HG03354 (cell line): ENCODE measurements at regions not wholly inside any gene's neighbourhood (a gene's known extent, or its start where the extent isn't known, plus 50 kb on each side); places are given as distances from the start of the nearest gene placed in this dataset.
"Not testable (repeated sequence)": the region's sequence is repeated elsewhere in the genome, so short reads cannot be mapped to it uniquely, and the experiment has no call there.

Source experiments
- ATAC-seq: cut with Tn5 transposase; IDR thresholded peaks from one replicate; pipeline ENCODE4 v1.9.1; 2021; ENCODE audit warnings: mild to moderate bottlenecking; ENCODE audit not compliant: unreplicated experiment, poor library complexity, severe bottlenecking

DNA sequence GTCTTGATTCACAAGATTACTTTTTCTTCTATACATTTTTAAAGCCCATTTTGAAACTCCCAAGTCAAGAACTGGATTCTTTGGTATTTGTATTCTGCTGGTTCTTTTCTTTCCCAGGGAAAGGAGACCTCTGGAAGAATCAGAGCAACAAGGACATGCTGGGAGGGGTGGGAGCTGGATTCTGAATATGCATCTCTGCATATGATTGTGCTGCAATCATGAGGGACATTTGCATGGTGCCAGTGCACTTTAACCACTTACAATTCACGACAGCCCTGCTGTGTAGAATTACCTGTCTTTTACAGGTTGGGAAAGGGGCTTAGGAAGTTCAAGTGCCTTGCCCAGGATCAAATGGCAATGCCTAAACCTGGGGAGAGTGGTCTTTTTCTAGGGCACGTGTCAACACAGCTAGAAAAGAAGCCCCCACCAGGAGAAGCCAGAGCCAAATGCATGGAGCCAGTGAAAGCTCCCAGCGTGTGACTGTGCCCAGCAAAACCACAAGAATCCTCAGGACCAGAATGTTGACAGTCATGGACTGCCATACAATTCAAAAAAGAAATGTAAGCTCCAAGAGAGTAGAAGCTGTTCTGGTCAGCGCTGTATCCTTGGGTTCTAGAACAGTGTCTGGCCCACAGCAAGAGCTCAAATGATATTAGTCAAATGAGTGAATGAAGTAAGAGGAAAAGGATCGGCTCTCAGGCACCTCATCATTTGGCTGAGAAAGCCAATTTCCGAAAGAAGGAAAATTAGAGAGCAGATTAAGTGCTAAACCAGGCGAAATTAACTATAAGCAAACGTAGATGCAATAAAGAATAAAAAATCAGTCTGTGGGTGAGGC, 84.5 kb upstream of the MEF2A start:
- ATAC-seq: no peak

GRCh38 chr15:99481951-99482230, 83.9 kb upstream of the MEF2A start:
- no peak for ATAC-seq

DNA sequence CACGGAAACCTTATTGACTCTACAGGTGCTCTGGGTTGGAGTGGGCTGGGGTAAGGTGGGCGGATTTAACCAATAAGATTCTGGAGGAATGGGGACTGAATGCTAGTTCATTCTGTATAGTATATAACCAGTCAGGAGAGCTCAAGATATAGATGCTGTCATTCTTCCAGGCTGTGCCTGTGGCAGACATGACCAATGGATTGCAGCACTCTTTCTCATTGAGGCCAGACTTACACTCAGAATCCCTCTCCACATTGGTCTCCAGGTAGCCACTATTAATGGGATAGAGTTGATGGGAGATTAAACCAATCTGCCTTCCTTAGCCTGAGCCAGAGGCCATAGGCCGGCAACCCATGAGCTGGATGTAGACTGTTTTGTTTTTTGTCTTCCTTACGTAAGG, 82.8 kb upstream of the MEF2A start:
- ATAC-seq: no peak

DNA sequence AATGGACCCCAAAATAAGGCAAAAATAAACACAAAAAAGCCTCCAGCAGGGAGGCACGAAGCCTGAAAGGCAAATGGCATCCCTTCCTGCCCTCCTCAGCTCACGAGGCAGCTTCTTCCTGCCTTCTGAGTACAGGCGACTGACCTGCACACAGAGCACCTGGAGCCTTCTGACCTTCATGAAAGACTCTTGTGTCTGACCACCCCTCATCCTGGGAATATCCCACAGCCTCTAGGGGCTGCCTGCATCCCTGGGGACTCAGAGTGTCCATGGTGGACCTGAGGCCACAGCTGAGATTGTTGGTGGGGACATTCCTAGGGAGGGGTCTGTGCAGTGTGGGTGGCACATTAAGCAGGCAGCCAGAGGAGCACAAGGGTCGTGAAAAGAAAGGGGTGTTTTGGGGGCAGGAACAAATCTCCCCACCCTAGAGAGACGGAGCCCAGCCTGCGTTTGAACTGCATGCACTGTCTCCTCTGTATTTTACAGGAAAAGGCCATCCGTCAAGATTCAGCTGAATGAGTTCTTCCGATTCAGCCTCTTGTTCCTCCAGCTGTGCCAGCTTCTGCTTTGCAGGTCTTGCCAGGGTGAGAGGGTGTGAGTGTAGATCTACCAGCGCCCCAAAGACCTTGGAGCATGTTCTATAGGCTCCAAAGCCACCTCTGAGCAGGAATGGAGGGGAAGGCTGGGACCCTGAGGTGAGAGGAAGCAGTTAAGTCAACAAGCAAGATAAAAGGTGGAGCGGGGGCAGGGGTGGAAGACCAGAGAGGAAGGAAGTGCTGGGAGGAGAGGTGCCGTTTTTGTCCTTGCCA, 80.4 kb upstream of the MEF2A start:
- no peak for ATAC-seq

- ATAC-seq: no peak
Measured at GRCh38 chr15:99485992-99486370, 79.8 kb upstream of the MEF2A start.

- no peak for ATAC-seq
Measured at GRCh38 chr15:99486371-99487336, 79.1 kb upstream of the MEF2A start.

GRCh38 chr15:99487337-99487730, 78.5 kb upstream of the MEF2A start:
- no peak for ATAC-seq

DNA sequence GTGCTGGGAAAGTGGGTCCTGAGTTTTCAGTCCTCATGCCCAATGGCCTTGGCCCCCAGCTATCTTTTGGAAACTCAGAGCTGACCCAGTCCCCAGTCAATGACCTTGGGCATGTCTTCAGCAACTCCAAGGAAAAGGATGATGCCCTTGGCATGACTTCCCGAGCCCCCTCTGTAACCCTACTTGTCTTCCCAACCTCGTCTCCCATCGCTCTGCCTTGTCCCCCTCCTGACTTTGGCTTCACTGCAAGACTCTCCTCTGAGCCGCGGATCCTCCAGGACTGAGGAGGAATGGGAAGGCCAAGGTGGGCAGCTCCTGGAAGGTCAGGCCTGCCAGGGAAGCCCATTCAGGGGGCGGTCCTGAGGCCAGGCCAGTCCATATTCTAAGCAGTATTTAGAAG, 73.5 kb upstream of the MEF2A start:
- no peak for ATAC-seq

DNA sequence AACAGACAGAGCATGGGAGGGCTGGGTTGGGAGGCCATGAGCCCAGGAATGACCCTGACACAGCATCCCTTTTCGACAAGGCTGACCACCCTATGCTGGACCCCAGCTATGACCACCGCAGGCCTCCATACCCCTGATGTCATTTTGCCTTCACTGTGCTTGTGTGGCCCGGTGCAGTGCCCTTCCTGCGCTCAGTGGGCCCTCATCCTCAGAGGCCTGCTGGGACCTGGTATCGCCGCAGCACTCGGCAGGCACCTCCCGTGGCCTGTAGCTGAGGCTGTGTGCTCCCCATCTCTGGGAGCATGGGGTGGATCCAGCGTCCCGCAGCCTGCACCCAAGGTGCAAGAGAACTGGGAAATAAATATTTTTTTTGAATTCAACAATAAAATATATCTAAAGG, 73.1 kb upstream of the MEF2A start:
- no peak for ATAC-seq

DNA sequence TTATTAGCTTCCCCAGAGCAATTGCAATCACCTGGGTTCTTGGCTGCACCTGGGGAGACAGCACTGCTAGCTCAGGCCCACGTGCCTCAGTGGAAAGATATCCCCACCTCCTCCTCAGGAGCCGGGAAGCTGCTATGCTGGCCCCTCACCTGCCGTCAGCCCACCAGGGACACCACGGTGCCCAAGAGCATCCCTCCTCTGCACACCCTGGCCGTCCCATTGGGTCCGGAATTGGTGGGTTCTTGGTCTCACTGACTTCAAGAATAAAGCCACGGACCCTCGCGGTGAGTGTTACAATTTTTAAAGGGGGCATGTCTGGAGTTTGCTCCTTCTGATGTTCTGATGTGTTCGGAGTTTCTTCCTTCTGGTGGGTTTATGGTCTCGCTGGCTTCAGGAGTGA, 72.3 kb upstream of the MEF2A start:
- no peak for ATAC-seq

DNA sequence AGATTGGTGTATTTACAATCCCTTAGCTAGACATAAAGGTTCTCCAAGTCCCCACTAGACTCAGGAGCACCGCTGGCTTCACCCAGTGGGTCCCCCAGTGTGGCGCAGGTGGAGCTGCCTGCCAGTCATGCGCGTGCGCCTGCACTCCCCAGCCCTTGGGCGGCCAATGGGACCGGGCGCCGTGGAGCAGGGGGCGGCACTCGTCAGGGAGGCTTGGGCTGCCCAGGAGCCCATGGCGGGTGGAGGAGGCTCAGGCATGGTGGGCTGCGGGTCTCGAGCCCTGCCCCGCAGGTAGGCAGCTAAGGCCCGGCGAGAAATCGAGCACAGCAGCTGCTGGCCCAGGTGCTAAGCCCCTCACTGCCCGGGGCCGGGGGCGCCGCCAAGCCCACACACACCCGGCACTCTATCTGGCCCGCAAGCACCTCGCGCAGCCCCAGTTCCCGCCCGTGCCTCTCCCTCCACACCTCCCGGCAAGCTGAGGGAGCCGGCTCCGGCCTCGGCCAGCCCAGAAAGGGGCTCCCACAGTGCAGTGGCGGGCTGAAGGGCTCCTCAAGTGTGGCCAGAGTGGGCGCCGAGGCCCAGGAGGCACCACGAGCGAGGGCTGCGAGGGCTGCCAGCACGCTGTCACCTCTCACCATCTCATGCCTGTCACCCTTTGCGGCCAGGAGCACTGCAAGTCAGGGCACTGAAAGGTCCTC, 71.1 kb upstream of the MEF2A start:
- not testable (repeated sequence) for ATAC-seq

GRCh38 chr15:99495430-99496301, 70.1 kb upstream of the MEF2A start:
- no peak for ATAC-seq

- no peak for ATAC-seq
Measured at GRCh38 chr15:99496302-99496629, 69.5 kb upstream of the MEF2A start.

DNA sequence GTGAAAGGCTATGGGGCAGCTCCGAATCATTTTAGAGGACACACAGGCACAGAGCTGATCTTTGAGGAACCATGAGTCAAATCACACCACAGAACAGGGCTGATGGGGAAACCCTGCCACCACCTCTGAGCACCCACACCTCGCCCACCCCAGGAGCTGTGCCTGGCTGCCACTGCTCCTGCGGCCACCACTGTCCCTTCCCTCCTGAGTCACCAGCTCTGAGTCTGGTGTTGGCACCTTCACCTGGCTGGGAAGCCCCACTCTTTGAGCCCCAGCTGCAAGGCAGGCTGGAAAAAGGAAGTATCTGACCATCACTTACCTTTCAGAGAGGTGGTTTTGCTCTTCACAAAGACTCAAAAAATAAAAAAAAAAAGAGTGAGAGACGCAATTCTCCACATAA, 63.6 kb upstream of the MEF2A start:
- peak; percentile 56 for ATAC-seq

DNA sequence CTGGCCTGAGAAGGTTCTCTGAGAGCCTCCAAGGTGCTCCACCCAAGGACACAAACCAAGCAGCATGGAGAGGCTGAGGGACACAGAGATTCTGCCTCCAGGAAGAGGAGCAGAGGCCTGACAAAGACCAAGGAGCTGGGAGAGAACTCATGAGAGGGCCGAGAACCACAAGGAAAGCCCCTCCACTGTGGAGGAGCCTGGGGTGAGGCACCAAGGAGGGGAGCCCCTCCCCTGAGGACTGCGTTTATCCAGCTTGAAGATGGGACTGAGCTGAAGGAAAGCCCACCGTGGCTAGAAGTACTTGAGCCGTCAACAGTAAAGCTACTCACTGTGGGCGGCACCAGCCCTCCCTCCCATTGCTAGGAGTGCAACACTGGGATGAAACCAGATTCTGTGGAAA, 63.1 kb upstream of the MEF2A start:
- no peak for ATAC-seq

DNA sequence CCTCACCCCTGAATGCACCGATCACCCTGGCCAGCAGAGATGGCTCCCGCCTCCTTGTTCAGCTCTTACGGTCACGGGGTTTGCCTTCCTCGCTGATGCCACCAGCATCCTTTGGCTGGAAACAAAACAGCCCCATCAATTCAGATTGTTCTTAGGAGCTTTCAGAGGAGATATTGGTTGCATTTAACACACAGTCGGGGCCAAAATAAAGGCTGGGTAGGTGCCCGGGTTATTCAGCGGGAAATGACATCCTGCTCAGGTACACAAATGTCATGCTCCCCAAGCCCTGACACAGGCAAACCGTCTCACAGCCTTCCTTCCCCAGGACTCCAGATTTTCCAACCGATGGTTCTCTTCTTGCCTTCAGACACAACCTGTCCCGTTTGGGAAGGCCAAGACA, 62.4 kb upstream of the MEF2A start:
- no peak for ATAC-seq

DNA sequence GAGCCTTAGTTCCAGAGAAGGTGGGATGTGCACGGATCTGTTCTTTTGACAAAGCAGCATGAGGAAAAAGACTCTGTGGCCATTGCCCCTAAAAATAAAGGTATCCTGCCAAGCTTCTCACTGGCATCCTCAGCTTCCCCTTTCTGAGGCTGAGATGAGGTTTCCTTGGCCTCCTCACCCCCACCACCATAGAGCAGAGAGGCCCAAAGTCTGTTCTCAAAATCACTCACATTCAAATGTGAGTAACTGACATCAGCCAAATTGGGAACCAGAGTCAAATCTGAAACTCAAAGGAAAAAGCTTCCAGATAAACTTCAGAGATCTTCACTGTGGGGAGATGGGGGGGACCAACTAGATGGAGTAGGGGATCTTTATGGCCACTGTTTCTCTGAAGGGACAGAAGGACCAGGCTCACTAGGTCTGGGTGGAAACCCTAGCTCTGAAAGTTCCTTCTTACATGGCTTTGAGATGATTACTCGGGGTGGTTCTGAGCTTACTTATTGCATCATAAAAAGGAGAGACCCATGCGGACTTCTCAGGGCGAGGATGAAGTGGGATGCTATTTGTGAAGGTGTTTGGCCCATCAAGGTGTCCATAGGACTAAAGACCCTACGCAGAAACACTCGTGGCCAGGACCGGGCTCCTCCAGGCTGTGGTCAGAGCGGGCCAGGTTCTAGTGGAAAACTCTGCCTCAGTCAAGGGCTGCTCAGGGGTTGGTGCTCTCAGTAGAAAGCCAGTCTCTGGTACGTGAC, 61.5 kb upstream of the MEF2A start:
- peak; percentile 22 for ATAC-seq

DNA sequence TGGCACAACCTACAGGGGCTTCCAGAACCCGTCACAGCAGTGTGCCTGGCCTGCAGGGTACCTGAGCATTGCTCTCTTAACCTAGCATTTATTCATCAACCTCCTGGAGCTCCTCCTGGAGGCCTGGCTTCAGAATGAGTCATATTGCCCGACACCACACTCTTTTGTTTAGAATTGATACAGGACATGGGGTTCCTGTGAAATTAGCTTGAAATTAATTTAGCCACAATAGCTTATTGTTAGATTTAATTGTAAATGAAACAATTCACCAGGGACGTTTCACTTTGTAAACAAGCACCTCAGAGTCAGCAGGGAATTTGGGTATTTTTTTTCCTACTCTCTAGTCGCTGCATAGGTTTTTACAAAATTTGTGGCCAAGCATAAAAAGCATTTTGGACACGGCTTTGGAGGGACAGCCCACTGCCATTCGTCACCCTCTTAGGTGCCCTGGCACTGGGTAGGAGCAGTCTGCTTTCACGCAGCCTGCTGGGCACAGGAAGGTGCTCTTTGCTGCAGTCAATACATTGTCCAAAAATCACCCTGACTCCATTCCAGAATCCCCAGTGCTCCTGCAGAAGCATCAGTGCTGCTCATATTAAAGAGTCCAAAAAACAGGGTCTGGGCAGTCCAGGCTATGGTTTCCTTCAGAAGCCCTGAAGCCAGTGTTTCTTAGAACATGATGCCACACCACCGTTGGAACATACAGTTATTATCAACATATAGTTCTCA, 60.8 kb upstream of the MEF2A start:
- ATAC-seq: peak; percentile 49
